IMR-90 (cell line): ENCODE measurements at regions not wholly inside any gene's neighbourhood (a gene's known extent, or its start where the extent isn't known, plus 50 kb on each side); places are given as distances from the start of the nearest gene placed in this dataset.

ENCODE experiments used
- BHLHE40 ChIP-seq: fragments of 150-350 bp; IDR thresholded peaks from 2 replicates; pipeline ENCODE4 v1.6.1; 2016; ENCODE audit warnings: mild to moderate bottlenecking, low read depth, low read length
- CHD1 ChIP-seq: IDR thresholded peaks from 2 replicates; pipeline ENCODE4 v1.6.1; 2012; ENCODE audit warnings: low read depth, low read length, improper control_type of control experiment
- FOS ChIP-seq: fragments of 150-350 bp; IDR thresholded peaks from 2 replicates; pipeline ENCODE4 v1.6.1; 2016; ENCODE audit warnings: low read depth, low read length
- MAFK ChIP-seq: IDR thresholded peaks from 2 replicates; pipeline ENCODE4 v1.6.1; 2012; ENCODE audit warnings: low read depth, low read length, improper control_type of control experiment
- MXI1 ChIP-seq: IDR thresholded peaks from 2 replicates; pipeline ENCODE4 v1.6.1; 2012; ENCODE audit warnings: low read depth, mild to moderate bottlenecking, low read length, moderate library complexity, borderline replicate concordance
- NFE2L2 ChIP-seq: fragments of 150-350 bp; IDR thresholded peaks from 2 replicates; pipeline ENCODE4 v1.6.1; 2016; ENCODE audit warnings: low read depth, mild to moderate bottlenecking, low read length
- POLR2A ChIP-seq: IDR thresholded peaks from 2 replicates; pipeline ENCODE4 v1.6.1; 2012; ENCODE audit warnings: mild to moderate bottlenecking, low read depth, low read length
- RAD21 ChIP-seq: IDR thresholded peaks from 2 replicates; pipeline ENCODE4 v1.6.1; 2012; ENCODE audit warnings: low read length, improper control_type of control experiment
- RCOR1 ChIP-seq: IDR thresholded peaks from 2 replicates; pipeline ENCODE4 v1.6.1; 2012; ENCODE audit warnings: mild to moderate bottlenecking, low read length, improper control_type of control experiment; ENCODE audit not compliant: insufficient replicate concordance
- SMC3 ChIP-seq: fragments of 150-350 bp; IDR thresholded peaks from 2 replicates; pipeline ENCODE4 v1.6.1; 2016; ENCODE audit warnings: low read depth, mild to moderate bottlenecking, antibody characterized with exemption, low read length, moderate library complexity
- TF ChIP-seq, protein P1 (sequence below): conservative IDR thresholded peaks from 2 replicates; pipeline ENCODE4 v1.5.1; 2012; ENCODE audit warnings: mild to moderate bottlenecking, low read depth, low read length, improper control_type of control experiment
- TF ChIP-seq, protein P2 (sequence below): fragments of 150-350 bp; IDR thresholded peaks from 2 replicates; pipeline ENCODE4 v1.6.1; 2016; ENCODE audit warnings: low read depth, mild to moderate bottlenecking, low read length, moderate library complexity, borderline replicate concordance

DNA sequence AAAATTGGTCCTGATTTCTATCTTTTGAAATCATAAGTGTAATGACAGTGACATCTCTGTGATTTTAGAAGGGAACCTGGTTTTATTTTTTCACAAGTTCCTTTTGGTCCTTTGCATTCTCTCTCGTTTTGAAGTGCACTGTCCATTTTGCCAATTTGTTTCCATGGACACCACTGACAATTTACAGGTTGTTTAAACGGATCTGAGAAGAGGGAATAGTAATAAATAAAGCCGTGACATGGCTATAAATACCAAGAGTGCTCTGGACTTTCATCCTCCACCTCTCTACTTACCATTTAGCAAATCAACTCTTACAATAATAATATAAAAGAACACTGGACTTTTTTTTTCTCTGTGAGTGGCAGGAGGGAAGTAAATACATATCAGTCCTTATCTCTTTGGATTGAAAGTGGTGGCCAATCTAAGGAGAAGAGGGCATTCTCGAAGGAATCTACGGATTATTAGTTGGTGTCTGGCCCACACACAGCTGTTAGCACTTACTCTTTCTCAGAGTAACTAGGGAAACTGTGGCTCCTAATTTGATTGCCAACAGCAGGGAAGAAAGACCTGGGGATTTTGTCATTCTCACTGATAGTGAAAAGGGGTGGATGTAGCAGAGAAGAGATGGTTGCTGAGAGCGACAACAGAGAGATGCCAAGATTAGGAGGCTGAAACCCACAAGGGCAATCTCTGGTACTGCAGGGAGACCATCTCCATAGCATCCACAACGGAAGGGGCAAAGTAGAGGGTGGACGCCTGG lies 108.7 kb upstream of the FSHR start:
- TF ChIP-seq, protein P1, sequence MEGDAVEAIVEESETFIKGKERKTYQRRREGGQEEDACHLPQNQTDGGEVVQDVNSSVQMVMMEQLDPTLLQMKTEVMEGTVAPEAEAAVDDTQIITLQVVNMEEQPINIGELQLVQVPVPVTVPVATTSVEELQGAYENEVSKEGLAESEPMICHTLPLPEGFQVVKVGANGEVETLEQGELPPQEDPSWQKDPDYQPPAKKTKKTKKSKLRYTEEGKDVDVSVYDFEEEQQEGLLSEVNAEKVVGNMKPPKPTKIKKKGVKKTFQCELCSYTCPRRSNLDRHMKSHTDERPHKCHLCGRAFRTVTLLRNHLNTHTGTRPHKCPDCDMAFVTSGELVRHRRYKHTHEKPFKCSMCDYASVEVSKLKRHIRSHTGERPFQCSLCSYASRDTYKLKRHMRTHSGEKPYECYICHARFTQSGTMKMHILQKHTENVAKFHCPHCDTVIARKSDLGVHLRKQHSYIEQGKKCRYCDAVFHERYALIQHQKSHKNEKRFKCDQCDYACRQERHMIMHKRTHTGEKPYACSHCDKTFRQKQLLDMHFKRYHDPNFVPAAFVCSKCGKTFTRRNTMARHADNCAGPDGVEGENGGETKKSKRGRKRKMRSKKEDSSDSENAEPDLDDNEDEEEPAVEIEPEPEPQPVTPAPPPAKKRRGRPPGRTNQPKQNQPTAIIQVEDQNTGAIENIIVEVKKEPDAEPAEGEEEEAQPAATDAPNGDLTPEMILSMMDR: no peak
- TF ChIP-seq RAD21 (no peak), RCOR1 (no peak), POLR2A (no peak), NFE2L2 (no peak), BHLHE40 (no peak), SMC3 (no peak), CHD1 (no peak), FOS (no peak), MAFK (no peak), MXI1 (no peak)
- TF ChIP-seq, protein P2, sequence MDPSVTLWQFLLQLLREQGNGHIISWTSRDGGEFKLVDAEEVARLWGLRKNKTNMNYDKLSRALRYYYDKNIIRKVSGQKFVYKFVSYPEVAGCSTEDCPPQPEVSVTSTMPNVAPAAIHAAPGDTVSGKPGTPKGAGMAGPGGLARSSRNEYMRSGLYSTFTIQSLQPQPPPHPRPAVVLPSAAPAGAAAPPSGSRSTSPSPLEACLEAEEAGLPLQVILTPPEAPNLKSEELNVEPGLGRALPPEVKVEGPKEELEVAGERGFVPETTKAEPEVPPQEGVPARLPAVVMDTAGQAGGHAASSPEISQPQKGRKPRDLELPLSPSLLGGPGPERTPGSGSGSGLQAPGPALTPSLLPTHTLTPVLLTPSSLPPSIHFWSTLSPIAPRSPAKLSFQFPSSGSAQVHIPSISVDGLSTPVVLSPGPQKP: no peak
